ENCODE measurements at regions not wholly inside any gene's neighbourhood (a gene's known extent, or its start where the extent isn't known, plus 50 kb on each side); places are given as distances from the start of the nearest gene placed in this dataset.

DNA sequence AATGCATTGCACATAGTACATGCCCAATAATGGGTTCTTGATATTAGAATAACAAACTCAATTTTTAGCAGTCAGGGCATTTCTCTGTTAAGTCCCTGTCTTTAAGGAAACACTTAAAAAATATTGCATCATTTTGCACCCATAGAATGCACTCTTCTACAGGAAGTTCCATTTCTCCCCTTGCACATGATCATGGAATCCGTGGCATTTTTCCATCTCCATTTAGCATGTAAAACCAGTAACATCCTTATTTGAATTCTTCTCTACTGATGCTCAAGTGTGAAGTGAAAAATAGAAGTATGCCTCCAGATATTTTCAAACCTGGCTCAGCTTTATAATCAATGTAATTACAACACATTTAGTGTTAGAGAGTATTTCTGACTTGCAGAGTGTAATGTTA, 192.8 kb downstream of the RWDD3 start:
- DNase-seq = no peak
- Histone ChIP-seq H3K9me3 (no peaks in the 10 kb centered on the region), H3K27me3 (no peaks in the 10 kb centered on the region), H3K27ac (no peak overlapping the region), H3K4me3 (no peak overlapping the region), H3K36me3 (no peaks in the 10 kb centered on the region), H3K4me1 (peaks cover 0 to 13% (median 0%) of the 10 kb centered on the region in 4 donors)
- TF ChIP-seq POLR2AphosphoS5 (IDR thresholded peaks at IDR 0.05) (no peak), EP300 (IDR thresholded peaks at IDR 0.05) (no peak), CTCF (IDR thresholded peaks at IDR 0.05) (no peak), POLR2A (IDR thresholded peaks at IDR 0.05) (no peak)
- 65 to 66% methylated on average over 1 of the region's 1 CpG for WGBS, 2 donors
- intact Hi-C loops (cut with DNase I) = no loop called here

DNA sequence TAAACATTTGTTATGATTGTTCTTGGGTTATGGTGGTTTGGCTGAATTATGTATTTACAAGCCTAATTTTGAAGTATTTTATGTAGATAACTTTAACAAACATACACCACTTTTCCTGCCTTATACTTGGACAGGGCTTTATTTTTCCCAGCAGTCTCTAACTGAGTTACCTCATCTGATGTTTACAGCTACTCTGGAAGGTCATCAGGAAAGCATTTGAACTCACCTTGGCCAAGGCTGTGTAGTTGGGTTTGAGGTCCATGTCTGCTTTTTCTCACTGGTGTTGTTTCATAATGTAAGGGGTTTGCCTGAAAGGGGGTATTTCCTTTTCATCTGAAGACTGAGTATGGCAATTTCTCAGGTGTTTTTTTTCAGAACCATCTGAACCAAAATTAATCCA, 193.5 kb downstream of the RWDD3 start:
- no peak for DNase-seq
- TF ChIP-seq POLR2A (IDR thresholded peaks at IDR 0.05) (no peak), CTCF (IDR thresholded peaks at IDR 0.05) (no peak), EP300 (IDR thresholded peaks at IDR 0.05) (no peak), POLR2AphosphoS5 (IDR thresholded peaks at IDR 0.05) (no peak)
- Histone ChIP-seq H3K4me3 (no peak overlapping the region), H3K27me3 (no peaks in the 10 kb centered on the region), H3K9me3 (no peaks in the 10 kb centered on the region), H3K36me3 (no peaks in the 10 kb centered on the region), H3K27ac (no peak overlapping the region), H3K4me1 (peaks cover 0 to 13% (median 0%) of the 10 kb centered on the region in 4 donors)
- intact Hi-C loops (cut with DNase I) = no loop called here

- no peaks in the 10 kb centered on the region for H3K36me3 ChIP-seq
- no peak overlapping the region for H3K27ac ChIP-seq
- WGBS, 2 donors = 50 to 58% methylated on average over 2 of the region's 2 CpGs
- H3K4me1 ChIP-seq = peaks cover 0 to 9% (median 0%) of the 10 kb centered on the region in 4 donors
- DNase-seq = no peak
- H3K27me3 ChIP-seq = no peaks in the 10 kb centered on the region
- TF ChIP-seq CTCF (IDR thresholded peaks at IDR 0.05) = no peak
- no peak for TF ChIP-seq EP300 (IDR thresholded peaks at IDR 0.05)
- TF ChIP-seq POLR2AphosphoS5 (IDR thresholded peaks at IDR 0.05) = no peak
- TF ChIP-seq POLR2A (IDR thresholded peaks at IDR 0.05) = no peak
- H3K4me3 ChIP-seq = no peak overlapping the region
- intact Hi-C loops (cut with DNase I) = no loop called here
- no peaks in the 10 kb centered on the region for H3K9me3 ChIP-seq
These were observed 197.2 kb downstream of the RWDD3 start for GRCh38 chr1:95431235-95431634.

DNA sequence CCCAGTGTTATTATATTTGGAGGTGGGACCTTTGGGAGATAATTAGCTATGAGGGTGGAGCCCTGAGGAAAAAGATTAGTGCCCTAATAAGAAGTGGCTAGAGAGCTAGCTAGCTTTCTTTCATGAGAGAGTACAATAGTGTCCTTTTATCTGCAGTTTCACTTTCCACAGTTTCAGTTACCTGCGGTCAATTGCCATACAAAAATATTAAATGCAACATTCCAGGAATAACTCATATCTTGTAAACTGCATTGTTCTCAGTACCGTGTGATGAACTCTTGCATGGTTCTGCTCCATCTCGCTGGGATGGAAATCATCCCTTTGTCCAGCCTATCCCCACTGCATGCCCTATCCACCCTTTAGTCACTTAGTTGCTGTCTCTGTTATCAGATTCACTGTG, 201.6 kb downstream of the RWDD3 start:
- no peak for TF ChIP-seq POLR2AphosphoS5 (IDR thresholded peaks at IDR 0.05)
- TF ChIP-seq CTCF (IDR thresholded peaks at IDR 0.05) = no peak
- no peak for TF ChIP-seq POLR2A (IDR thresholded peaks at IDR 0.05)
- no peak for TF ChIP-seq EP300 (IDR thresholded peaks at IDR 0.05)
- H3K9me3 ChIP-seq = no peaks in the 10 kb centered on the region
- no peak for DNase-seq
- H3K36me3 ChIP-seq = no peaks in the 10 kb centered on the region
- no peak overlapping the region for H3K4me3 ChIP-seq
- intact Hi-C loops (cut with DNase I) = no loop called here
- H3K27ac ChIP-seq = no peak overlapping the region
- 56 to 80% methylated on average over 3 of the region's 3 CpGs for WGBS, 2 donors
- no peaks in the 10 kb centered on the region for H3K27me3 ChIP-seq
- peaks cover 0 to 6% (median 0%) of the 10 kb centered on the region in 4 donors for H3K4me1 ChIP-seq

DNA sequence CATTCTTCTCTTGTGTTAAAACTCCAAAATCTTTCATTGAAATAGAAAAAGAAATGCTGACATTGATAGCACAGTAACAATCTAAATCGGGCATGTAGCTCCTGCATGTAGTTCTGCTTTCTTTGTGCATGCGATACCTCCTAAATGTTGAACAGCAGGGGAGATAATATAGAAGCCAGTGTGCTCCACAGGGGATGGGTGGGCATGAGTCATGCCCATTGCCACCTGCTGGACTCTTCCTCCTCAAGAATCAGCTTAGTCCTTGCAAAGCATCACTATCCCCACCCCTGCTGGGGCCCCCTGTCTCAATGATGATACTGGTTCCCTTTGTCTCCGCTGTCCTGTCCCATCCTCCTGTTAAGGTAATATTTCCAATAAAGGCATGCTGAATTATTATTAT, 203.0 kb downstream of the RWDD3 start:
- no peak for DNase-seq
- Histone ChIP-seq H3K27ac (no peak overlapping the region), H3K4me3 (no peak overlapping the region), H3K36me3 (no peaks in the 10 kb centered on the region), H3K27me3 (no peaks in the 10 kb centered on the region), H3K4me1 (peaks cover 0 to 9% (median 0%) of the 10 kb centered on the region in 4 donors), H3K9me3 (no peaks in the 10 kb centered on the region)
- TF ChIP-seq POLR2A (IDR thresholded peaks at IDR 0.05) = no peak
- TF ChIP-seq EP300 (IDR thresholded peaks at IDR 0.05) = no peak
- no peak for TF ChIP-seq POLR2AphosphoS5 (IDR thresholded peaks at IDR 0.05)
- TF ChIP-seq CTCF (IDR thresholded peaks at IDR 0.05) = no peak
- intact Hi-C loops (cut with DNase I) = no loop called here
- WGBS, 2 donors = 57 to 70% methylated on average over 3 of the region's 3 CpGs

All from sigmoid colon (tissue), 6 donors.